SU-DHL-6 (cell line): ENCODE measurements at regions not wholly inside any gene's neighbourhood (a gene's known extent, or its start where the extent isn't known, plus 50 kb on each side); places are given as distances from the start of the nearest gene placed in this dataset.

Experiments
- CTCF ChIP-seq: fragments of 200-600 bp; sonication (generic); IDR thresholded peaks from one replicate; pipeline ENCODE4 v1.5.1; 2017; ENCODE audit warnings: antibody characterized with exemption, mild to moderate bottlenecking, low read length, moderate library complexity; ENCODE audit not compliant: insufficient read depth, poor library complexity, severe bottlenecking
- EZH2phosphoT487 ChIP-seq: fragments of 200-600 bp; sonication (generic), shearing (Covaris generic); conservative IDR thresholded peaks from 2 replicates; pipeline ENCODE4 v1.6.1; 2018; ENCODE audit warnings: mild to moderate bottlenecking, antibody characterized with exemption, low read length, moderate library complexity, mixed read lengths

DNA sequence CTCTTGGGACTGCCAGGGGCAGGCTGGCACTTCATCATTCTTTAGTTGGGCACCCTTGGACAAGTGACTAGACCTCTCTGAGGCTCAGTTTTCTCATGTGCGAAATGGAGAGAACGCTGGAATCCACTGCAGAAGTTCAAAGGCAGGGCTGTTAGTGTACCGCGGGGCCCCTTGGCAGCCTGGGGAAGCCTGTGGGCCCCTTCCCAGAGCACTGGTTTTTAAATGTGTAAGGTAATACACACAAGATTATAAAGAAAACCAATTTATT is 209.5 kb upstream of the MVB12B start:
- no peak for TF ChIP-seq CTCF
- no peak for TF ChIP-seq EZH2phosphoT487
